ENCODE measurements at regions not wholly inside any gene's neighbourhood (a gene's known extent, or its start where the extent isn't known, plus 50 kb on each side); places are given as distances from the start of the nearest gene placed in this dataset.

- intact Hi-C loops (cut with DNase I) = no loop called here
- Histone ChIP-seq H3K4me3 (no peak overlapping the region), H3K9me3 (no peaks in the 10 kb centered on the region), H3K4me1 (no peaks in the 10 kb centered on the region), H3K27me3 (peaks cover 0 to 33% (median 0%) of the 10 kb centered on the region in 4 donors), H3K36me3 (no peaks in the 10 kb centered on the region), H3K27ac (no peak overlapping the region)
- no peak for TF ChIP-seq POLR2A (IDR thresholded peaks at IDR 0.05)
- TF ChIP-seq, protein P1, sequence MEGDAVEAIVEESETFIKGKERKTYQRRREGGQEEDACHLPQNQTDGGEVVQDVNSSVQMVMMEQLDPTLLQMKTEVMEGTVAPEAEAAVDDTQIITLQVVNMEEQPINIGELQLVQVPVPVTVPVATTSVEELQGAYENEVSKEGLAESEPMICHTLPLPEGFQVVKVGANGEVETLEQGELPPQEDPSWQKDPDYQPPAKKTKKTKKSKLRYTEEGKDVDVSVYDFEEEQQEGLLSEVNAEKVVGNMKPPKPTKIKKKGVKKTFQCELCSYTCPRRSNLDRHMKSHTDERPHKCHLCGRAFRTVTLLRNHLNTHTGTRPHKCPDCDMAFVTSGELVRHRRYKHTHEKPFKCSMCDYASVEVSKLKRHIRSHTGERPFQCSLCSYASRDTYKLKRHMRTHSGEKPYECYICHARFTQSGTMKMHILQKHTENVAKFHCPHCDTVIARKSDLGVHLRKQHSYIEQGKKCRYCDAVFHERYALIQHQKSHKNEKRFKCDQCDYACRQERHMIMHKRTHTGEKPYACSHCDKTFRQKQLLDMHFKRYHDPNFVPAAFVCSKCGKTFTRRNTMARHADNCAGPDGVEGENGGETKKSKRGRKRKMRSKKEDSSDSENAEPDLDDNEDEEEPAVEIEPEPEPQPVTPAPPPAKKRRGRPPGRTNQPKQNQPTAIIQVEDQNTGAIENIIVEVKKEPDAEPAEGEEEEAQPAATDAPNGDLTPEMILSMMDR (IDR thresholded peaks at IDR 0.05) = no peak
- WGBS, 2 donors = 54 to 67% methylated on average over 2 to 3 of the region's 3 CpGs
- DNase-seq = no peak
These were observed 79.2 kb upstream of the FRMD4A start for GRCh38 chr10:14409856-14410458.

DNA sequence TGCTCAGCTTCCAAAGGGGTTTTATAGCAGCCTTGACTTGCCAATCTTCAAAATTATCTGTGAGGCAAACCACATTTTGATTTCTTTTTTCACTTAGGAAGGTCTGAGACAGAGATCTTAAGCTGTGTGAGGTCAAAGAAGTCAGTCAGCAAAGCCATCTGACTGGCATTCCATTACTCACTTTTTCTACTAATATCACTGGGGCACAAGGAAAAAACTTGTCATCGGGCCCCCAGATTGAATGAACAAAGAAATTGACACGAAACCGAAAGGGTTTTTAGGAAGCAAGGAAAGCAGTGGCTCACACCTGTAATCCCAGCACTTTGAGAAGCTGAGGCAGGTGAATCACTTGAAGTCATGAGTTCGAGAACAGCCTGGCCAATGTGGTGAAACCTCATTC, 78.5 kb upstream of the FRMD4A start:
- Histone ChIP-seq H3K27ac (no peak overlapping the region), H3K4me3 (no peak overlapping the region), H3K9me3 (no peaks in the 10 kb centered on the region), H3K4me1 (no peaks in the 10 kb centered on the region), H3K36me3 (no peaks in the 10 kb centered on the region), H3K27me3 (peaks cover 0 to 38% (median 0%) of the 10 kb centered on the region in 4 donors)
- intact Hi-C loops (cut with DNase I) = no loop called here
- 76 to 81% methylated on average over 4 of the region's 4 CpGs for WGBS, 2 donors
- DNase-seq = no peak
- no peak for TF ChIP-seq POLR2A (IDR thresholded peaks at IDR 0.05)
- TF ChIP-seq, protein P1 (IDR thresholded peaks at IDR 0.05) = no peak

DNA sequence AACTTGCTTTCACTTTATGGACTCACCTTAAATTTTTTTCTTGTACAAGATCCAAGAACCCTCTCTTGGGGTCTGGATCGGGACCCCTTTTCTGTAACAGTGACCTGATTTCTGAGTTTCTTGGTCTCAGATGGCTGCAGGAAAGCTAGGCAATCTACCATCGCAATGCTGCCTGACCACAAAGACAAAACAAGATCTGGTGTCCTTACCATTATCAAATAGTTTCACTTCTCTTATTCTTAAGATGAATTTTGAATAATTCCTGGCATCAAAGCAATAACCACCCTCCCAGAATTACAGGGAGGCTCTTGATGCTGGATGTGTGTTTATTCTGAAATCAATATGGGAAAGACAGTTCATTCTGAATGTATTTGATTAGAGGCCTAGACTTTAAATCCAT, 77.4 kb upstream of the FRMD4A start:
- DNase-seq = no peak
- Histone ChIP-seq H3K4me1 (no peaks in the 10 kb centered on the region), H3K27me3 (peaks cover 0 to 40% (median 0%) of the 10 kb centered on the region in 4 donors), H3K9me3 (no peaks in the 10 kb centered on the region), H3K4me3 (no peak overlapping the region), H3K36me3 (no peaks in the 10 kb centered on the region), H3K27ac (no peak overlapping the region)
- intact Hi-C loops (cut with DNase I) = no loop called here
- TF ChIP-seq POLR2A (IDR thresholded peaks at IDR 0.05) = no peak
- TF ChIP-seq, protein P1 (IDR thresholded peaks at IDR 0.05) = no peak
- 79 to 87% methylated on average over 2 of the region's 2 CpGs for WGBS, 2 donors

DNA sequence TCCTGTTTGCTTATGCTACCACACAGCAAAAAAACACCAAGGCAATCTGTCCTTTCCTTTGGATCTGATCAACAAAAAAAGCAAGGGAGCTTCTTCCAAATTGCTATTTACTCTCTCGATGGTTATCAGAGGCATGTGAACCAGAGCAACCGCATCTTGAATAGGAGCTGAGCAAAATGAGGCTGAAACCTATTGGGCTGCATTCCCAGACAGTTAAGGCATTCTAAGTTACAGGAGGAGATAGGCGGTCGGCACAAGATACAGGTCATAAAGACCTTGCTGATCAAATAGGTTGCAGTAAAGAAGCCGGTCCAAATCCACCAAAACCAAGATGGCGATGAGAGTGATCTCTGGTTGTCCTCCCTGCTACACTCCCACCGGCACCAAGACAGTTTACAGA, 76.8 kb upstream of the FRMD4A start:
- no peaks in the 10 kb centered on the region for H3K9me3 ChIP-seq
- H3K27me3 ChIP-seq = peaks cover 0 to 42% (median 0%) of the 10 kb centered on the region in 4 donors
- WGBS, 2 donors = 91 to 100% methylated on average over 4 to 7 of the region's 7 CpGs
- DNase-seq = no peak
- TF ChIP-seq POLR2A (IDR thresholded peaks at IDR 0.05) = no peak
- TF ChIP-seq, protein P1 (IDR thresholded peaks at IDR 0.05) = no peak
- H3K27ac ChIP-seq = no peak overlapping the region
- intact Hi-C loops (cut with DNase I) = no loop called here
- H3K4me1 ChIP-seq = no peaks in the 10 kb centered on the region
- H3K36me3 ChIP-seq = no peaks in the 10 kb centered on the region
- H3K4me3 ChIP-seq = no peak overlapping the region

DNA sequence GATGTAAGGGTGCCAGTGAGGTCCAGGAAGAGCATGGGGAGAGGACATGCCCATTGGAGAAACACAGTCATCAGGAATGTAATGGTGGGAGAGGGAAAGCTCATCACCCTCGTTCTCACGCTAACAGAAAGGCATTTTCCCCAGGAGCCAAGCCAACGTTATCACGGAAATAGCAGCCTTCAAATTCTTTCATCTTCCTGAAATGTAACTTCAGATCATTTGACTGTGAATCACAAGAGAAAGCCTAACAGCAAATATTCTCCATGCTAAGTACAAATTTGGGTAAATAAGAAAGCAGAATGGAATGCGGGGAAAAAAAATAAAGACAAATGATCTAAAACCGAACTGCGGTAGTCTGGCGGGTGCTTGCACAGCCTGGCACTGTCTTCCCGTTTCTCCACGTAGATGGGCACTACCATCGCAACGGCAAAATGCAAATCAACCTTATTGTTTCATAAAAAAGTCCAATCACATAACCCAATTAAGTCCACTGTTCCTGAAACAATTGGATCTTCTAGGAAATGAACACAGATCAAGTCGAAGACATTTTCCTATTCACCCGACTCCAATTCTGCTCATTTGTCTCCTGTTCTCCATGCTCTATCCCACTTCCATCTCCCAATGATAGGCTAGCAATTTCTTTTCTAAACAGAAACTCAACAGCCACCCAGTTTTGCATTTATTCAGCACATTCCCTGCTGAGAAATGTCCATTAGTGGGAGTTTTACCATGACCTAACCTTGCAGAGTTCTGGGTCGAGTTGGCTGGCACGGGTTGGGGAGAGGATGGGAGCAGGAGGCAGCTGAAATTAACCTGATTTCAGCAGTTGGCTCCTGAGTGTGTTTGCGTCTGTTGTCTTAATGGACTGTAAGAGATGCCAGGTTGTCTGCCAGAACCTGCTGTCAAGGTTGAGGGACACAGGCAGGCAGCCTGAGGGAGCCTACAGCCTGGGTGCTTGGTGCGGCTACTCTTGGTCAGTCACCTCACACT, 74.6 kb upstream of the FRMD4A start:
- Histone ChIP-seq H3K4me3 (no peak overlapping the region), H3K4me1 (no peaks in the 10 kb centered on the region), H3K9me3 (no peaks in the 10 kb centered on the region), H3K27ac (no peak overlapping the region), H3K27me3 (peaks cover 0 to 36% (median 0%) of the 10 kb centered on the region in 4 donors), H3K36me3 (no peaks in the 10 kb centered on the region)
- intact Hi-C loops (cut with DNase I) = no loop called here
- TF ChIP-seq, protein P1 (IDR thresholded peaks at IDR 0.05) = no peak
- TF ChIP-seq POLR2A (IDR thresholded peaks at IDR 0.05) = no peak
- WGBS, 2 donors = 53 to 62% methylated on average over 18 of the region's 18 CpGs
- DNase-seq = no peak

All from esophagus squamous epithelium (tissue), 5 donors.